ENCODE measurements at regions not wholly inside any gene's neighbourhood (a gene's known extent, or its start where the extent isn't known, plus 50 kb on each side); places are given as distances from the start of the nearest gene placed in this dataset.

DNA sequence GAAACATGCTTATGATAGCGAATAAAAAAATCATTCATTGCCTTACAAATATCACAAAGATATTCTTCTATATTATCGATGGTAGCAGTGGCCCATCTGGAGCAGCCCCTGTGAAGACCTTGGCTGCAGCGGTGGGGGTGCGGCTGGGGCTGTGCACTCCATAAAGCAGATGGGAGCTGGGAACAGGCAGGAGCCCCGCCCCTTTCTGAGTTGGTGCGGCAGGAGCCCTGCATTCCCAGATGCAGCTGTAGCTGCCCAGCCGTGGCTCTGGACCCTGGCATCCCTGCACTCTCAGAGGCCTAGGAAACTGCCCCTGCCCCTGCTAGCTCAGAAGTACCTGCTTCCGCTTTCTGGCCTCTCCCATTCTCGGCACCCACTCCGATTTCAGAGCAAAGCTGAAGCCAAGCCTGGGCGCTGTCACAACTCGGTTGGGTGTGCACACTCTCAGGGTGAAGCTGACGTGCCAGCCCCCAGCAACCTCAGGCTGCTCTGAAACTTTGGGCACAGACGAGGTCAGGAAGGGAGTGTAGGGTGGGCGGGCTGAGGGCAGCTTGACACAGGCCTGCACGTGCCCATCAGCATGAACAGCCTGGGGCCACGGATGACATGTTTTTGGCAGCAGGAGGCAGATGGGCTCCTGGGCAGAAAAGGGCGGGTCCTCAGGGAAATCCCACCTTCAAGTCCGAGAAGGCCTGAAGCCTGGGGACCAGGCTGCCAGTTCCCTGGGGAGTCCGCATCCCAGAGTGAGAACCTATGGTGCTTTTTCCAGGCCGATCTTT, 1440.8 kb upstream of the ACO1 start:
- intact Hi-C loops (cut with DNase I), result no loop called here
- H3K9me3 ChIP-seq, result no peaks in the 10 kb centered on the region
- no peak for DNase-seq

GRCh38 chr9:30944225-30944569, 1440.2 kb upstream of the ACO1 start:
- Histone ChIP-seq H3K9ac (ENCODE audit: low read depth in 2 of 2, low read length in 2 of 2) (no peak overlapping the region), H3K36me3 (no peaks in the 10 kb centered on the region), H3K27ac (no peak overlapping the region), H3K4me3 (no peak overlapping the region), H3K9me3 (no peaks in the 10 kb centered on the region), H3K4me1 (no peaks in the 10 kb centered on the region), H3K27me3 (no peaks in the 10 kb centered on the region)
- DNase-seq, result no peak
- TF ChIP-seq, protein P1, sequence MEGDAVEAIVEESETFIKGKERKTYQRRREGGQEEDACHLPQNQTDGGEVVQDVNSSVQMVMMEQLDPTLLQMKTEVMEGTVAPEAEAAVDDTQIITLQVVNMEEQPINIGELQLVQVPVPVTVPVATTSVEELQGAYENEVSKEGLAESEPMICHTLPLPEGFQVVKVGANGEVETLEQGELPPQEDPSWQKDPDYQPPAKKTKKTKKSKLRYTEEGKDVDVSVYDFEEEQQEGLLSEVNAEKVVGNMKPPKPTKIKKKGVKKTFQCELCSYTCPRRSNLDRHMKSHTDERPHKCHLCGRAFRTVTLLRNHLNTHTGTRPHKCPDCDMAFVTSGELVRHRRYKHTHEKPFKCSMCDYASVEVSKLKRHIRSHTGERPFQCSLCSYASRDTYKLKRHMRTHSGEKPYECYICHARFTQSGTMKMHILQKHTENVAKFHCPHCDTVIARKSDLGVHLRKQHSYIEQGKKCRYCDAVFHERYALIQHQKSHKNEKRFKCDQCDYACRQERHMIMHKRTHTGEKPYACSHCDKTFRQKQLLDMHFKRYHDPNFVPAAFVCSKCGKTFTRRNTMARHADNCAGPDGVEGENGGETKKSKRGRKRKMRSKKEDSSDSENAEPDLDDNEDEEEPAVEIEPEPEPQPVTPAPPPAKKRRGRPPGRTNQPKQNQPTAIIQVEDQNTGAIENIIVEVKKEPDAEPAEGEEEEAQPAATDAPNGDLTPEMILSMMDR (IDR thresholded peaks at IDR 0.05), result no peak
- intact Hi-C loops (cut with DNase I), result no loop called here

More for the DNA sequence above, 1440.8 kb upstream of the ACO1 start:
- Histone ChIP-seq H3K27me3 (no peaks in the 10 kb centered on the region), H3K36me3 (no peaks in the 10 kb centered on the region), H3K4me1 (no peaks in the 10 kb centered on the region), H3K9ac (ENCODE audit: low read depth in 2 of 2, low read length in 2 of 2) (no peak overlapping the region), H3K27ac (no peak overlapping the region), H3K4me3 (no peak overlapping the region)
- TF ChIP-seq, protein P1 (IDR thresholded peaks at IDR 0.05), result no peak

- no peaks in the 10 kb centered on the region for H3K9me3 ChIP-seq
- H3K9ac ChIP-seq (ENCODE audit: low read depth in 2 of 2, low read length in 2 of 2), result no peak overlapping the region
- no peak for DNase-seq
- H3K4me1 ChIP-seq, result no peaks in the 10 kb centered on the region
- H3K36me3 ChIP-seq, result no peaks in the 10 kb centered on the region
- intact Hi-C loops (cut with DNase I), result no loop called here
- H3K27ac ChIP-seq, result no peak overlapping the region
- no peak overlapping the region for H3K4me3 ChIP-seq
- TF ChIP-seq, protein P1 (IDR thresholded peaks at IDR 0.05), result no peak
- H3K27me3 ChIP-seq, result no peaks in the 10 kb centered on the region
Observed at GRCh38 chr9:30944741-30945280, 1439.6 kb upstream of the ACO1 start.

DNA sequence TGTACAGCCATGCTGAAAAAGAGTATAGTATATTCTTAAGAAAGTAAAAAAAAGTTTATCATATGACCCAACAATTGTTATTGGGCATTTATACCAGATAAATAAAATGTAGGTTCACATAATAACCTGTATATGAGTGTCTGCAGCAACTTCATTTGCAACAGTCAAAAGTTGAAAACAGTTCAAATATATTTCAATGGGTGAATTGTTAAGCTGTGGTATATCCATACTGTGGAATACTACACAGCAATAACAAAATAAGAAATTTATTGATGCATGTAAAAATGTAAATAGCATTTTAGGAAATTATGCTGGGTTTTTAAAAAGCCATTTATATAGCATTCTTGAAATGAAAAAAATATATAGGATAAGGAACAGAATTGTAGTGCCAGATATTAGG, 1420.1 kb upstream of the ACO1 start:
- Histone ChIP-seq H3K36me3 (no peaks in the 10 kb centered on the region), H3K4me1 (no peaks in the 10 kb centered on the region), H3K27ac (no peak overlapping the region), H3K4me3 (no peak overlapping the region), H3K27me3 (no peaks in the 10 kb centered on the region), H3K9ac (ENCODE audit: low read depth in 2 of 2, low read length in 2 of 2) (no peak overlapping the region), H3K9me3 (no peaks in the 10 kb centered on the region)
- no peak for DNase-seq
- TF ChIP-seq, protein P1 (IDR thresholded peaks at IDR 0.05), result no peak
- intact Hi-C loops (cut with DNase I), result no loop called here

GRCh38 chr9:30967476-30967875, 1417.0 kb upstream of the ACO1 start:
- Histone ChIP-seq H3K4me3 (no peak overlapping the region), H3K9me3 (no peaks in the 10 kb centered on the region), H3K4me1 (no peaks in the 10 kb centered on the region), H3K36me3 (no peaks in the 10 kb centered on the region), H3K9ac (ENCODE audit: low read depth in 2 of 2, low read length in 2 of 2) (no peak overlapping the region), H3K27ac (no peak overlapping the region), H3K27me3 (no peaks in the 10 kb centered on the region)
- TF ChIP-seq, protein P1 (IDR thresholded peaks at IDR 0.05), result no peak
- intact Hi-C loops (cut with DNase I), result no loop called here
- DNase-seq, result no peak
